ENCODE measurements at regions not wholly inside any gene's neighbourhood (a gene's known extent, or its start where the extent isn't known, plus 50 kb on each side); places are given as distances from the start of the nearest gene placed in this dataset.

GRCh38 chr6:133764008-133764753 is 124.7 kb upstream of the TCF21 start:
- DNase-seq (no peak), ATAC-seq (no peak)
- Mint-ChIP-seq H3K9me3 (no peaks in the 10 kb centered on the region), H3K36me3 (ENCODE audit: insufficient read depth) (no peaks in the 10 kb centered on the region), H3K27me3 (ENCODE audit: low read depth) (peaks cover 15% of the 10 kb centered on the region), H3K4me1 (ENCODE audit: low read depth) (no peaks in the 10 kb centered on the region), H3K4me3 (no peak overlapping the region)

GRCh38 chr6:133764754-133765208 is 124.1 kb upstream of the TCF21 start:
- peaks cover 15% of the 10 kb centered on the region for H3K27me3 Mint-ChIP-seq (ENCODE audit: low read depth)
- no peaks in the 10 kb centered on the region for H3K9me3 Mint-ChIP-seq
- no peaks in the 10 kb centered on the region for H3K4me1 Mint-ChIP-seq (ENCODE audit: low read depth)
- no peaks in the 10 kb centered on the region for H3K36me3 Mint-ChIP-seq (ENCODE audit: insufficient read depth)
- DNase-seq (no peak), ATAC-seq (no peak)
- H3K4me3 Mint-ChIP-seq, result no peak overlapping the region

- H3K27me3 Mint-ChIP-seq (ENCODE audit: low read depth), result peaks cover 19% of the 10 kb centered on the region
- H3K36me3 Mint-ChIP-seq (ENCODE audit: insufficient read depth), result no peaks in the 10 kb centered on the region
- ATAC-seq, result no peak
- DNase-seq, result no peak
- H3K9me3 Mint-ChIP-seq, result no peaks in the 10 kb centered on the region
- no peak overlapping the region for H3K4me3 Mint-ChIP-seq
- no peaks in the 10 kb centered on the region for H3K4me1 Mint-ChIP-seq (ENCODE audit: low read depth)
Observed at GRCh38 chr6:133767357-133767970, 121.4 kb upstream of the TCF21 start.

- no peak for ATAC-seq
- no peaks in the 10 kb centered on the region for H3K4me1 Mint-ChIP-seq (ENCODE audit: low read depth)
- H3K9me3 Mint-ChIP-seq, result no peaks in the 10 kb centered on the region
- no peaks in the 10 kb centered on the region for H3K36me3 Mint-ChIP-seq (ENCODE audit: insufficient read depth)
- DNase-seq, result no peak
- no peak overlapping the region for H3K4me3 Mint-ChIP-seq
- peaks cover 13% of the 10 kb centered on the region for H3K27me3 Mint-ChIP-seq (ENCODE audit: low read depth)
Observed at GRCh38 chr6:133768656-133769295, 120.1 kb upstream of the TCF21 start.

- Mint-ChIP-seq H3K9me3 (no peaks in the 10 kb centered on the region), H3K27me3 (ENCODE audit: low read depth) (peaks cover 11% of the 10 kb centered on the region), H3K4me1 (ENCODE audit: low read depth) (no peaks in the 10 kb centered on the region), H3K4me3 (no peak overlapping the region), H3K36me3 (ENCODE audit: insufficient read depth) (no peaks in the 10 kb centered on the region)
- DNase-seq, result no peak
- ATAC-seq, result no peak
Observed at GRCh38 chr6:133769463-133769862, 119.5 kb upstream of the TCF21 start.

- no peaks in the 10 kb centered on the region for H3K9me3 Mint-ChIP-seq
- H3K4me1 Mint-ChIP-seq (ENCODE audit: low read depth), result no peaks in the 10 kb centered on the region
- H3K4me3 Mint-ChIP-seq, result no peak overlapping the region
- H3K27me3 Mint-ChIP-seq (ENCODE audit: low read depth), result peaks cover 9% of the 10 kb centered on the region
- no peak for ATAC-seq
- H3K36me3 Mint-ChIP-seq (ENCODE audit: insufficient read depth), result no peaks in the 10 kb centered on the region
- DNase-seq, result no peak
Observed at GRCh38 chr6:133772567-133772966, 116.3 kb upstream of the TCF21 start.

- Mint-ChIP-seq H3K9me3 (no peaks in the 10 kb centered on the region), H3K27me3 (ENCODE audit: low read depth) (peaks cover 9% of the 10 kb centered on the region), H3K4me1 (ENCODE audit: low read depth) (no peaks in the 10 kb centered on the region), H3K4me3 (no peak overlapping the region), H3K36me3 (ENCODE audit: insufficient read depth) (no peaks in the 10 kb centered on the region)
- ATAC-seq (no peak), DNase-seq (no peak)
Observed at GRCh38 chr6:133773776-133774175, 115.1 kb upstream of the TCF21 start.

- Mint-ChIP-seq H3K9me3 (no peaks in the 10 kb centered on the region), H3K27me3 (ENCODE audit: low read depth) (peaks cover 9% of the 10 kb centered on the region), H3K36me3 (ENCODE audit: insufficient read depth) (no peaks in the 10 kb centered on the region), H3K4me1 (ENCODE audit: low read depth) (no peaks in the 10 kb centered on the region), H3K4me3 (no peak overlapping the region)
- DNase-seq (no peak), ATAC-seq (peak in 1 of 2 donors; percentile 62)
Observed at GRCh38 chr6:133774356-133774755, 114.6 kb upstream of the TCF21 start.

GRCh38 chr6:133778414-133779130 is 110.3 kb upstream of the TCF21 start:
- Mint-ChIP-seq H3K4me3 (no peak overlapping the region), H3K36me3 (ENCODE audit: insufficient read depth) (no peaks in the 10 kb centered on the region), H3K9me3 (no peaks in the 10 kb centered on the region), H3K27me3 (ENCODE audit: low read depth) (peaks cover 2% of the 10 kb centered on the region), H3K4me1 (ENCODE audit: low read depth) (no peaks in the 10 kb centered on the region)
- DNase-seq (no peak), ATAC-seq (no peak)

- no peaks in the 10 kb centered on the region for H3K36me3 Mint-ChIP-seq (ENCODE audit: insufficient read depth)
Observed at GRCh38 chr6:133779916-133780695, 108.8 kb upstream of the TCF21 start.

GRCh38 chr6:133786016-133786415 is 102.9 kb upstream of the TCF21 start:
- Mint-ChIP-seq H3K9me3 (no peaks in the 10 kb centered on the region), H3K4me1 (ENCODE audit: low read depth) (no peaks in the 10 kb centered on the region), H3K27me3 (ENCODE audit: low read depth) (no peaks in the 10 kb centered on the region), H3K36me3 (ENCODE audit: insufficient read depth) (no peaks in the 10 kb centered on the region), H3K4me3 (no peak overlapping the region)
- no peak for DNase-seq
- no peak for ATAC-seq

More at GRCh38 chr6:133779916-133780695, 108.8 kb upstream of the TCF21 start:
- ATAC-seq, result no peak
- peaks cover 2% of the 10 kb centered on the region for H3K27me3 Mint-ChIP-seq (ENCODE audit: low read depth)
- no peak overlapping the region for H3K4me3 Mint-ChIP-seq
- no peaks in the 10 kb centered on the region for H3K4me1 Mint-ChIP-seq (ENCODE audit: low read depth)
- DNase-seq, result no peak
- no peaks in the 10 kb centered on the region for H3K9me3 Mint-ChIP-seq

- ATAC-seq (no peak), DNase-seq (no peak)
- Mint-ChIP-seq H3K27me3 (ENCODE audit: low read depth) (no peaks in the 10 kb centered on the region), H3K9me3 (no peaks in the 10 kb centered on the region), H3K4me3 (no peak overlapping the region), H3K4me1 (ENCODE audit: low read depth) (no peaks in the 10 kb centered on the region), H3K36me3 (ENCODE audit: insufficient read depth) (no peaks in the 10 kb centered on the region)
Observed at GRCh38 chr6:133787122-133787521, 101.8 kb upstream of the TCF21 start.

- ATAC-seq (no peak), DNase-seq (no peak)
- peaks cover under 1% of the 10 kb centered on the region for H3K9me3 Mint-ChIP-seq
- H3K27me3 Mint-ChIP-seq (ENCODE audit: low read depth), result no peaks in the 10 kb centered on the region
- H3K4me3 Mint-ChIP-seq, result no peak overlapping the region
- H3K36me3 Mint-ChIP-seq (ENCODE audit: insufficient read depth), result no peaks in the 10 kb centered on the region
- H3K4me1 Mint-ChIP-seq (ENCODE audit: low read depth), result no peaks in the 10 kb centered on the region
Observed at GRCh38 chr6:133787859-133788505, 100.9 kb upstream of the TCF21 start.

Measured in activated T-cell treated with anti-CD3 and anti-CD28 coated beads, Interleukin-2, amount 50 U/mL, for 4 hours (primary cell).